ENCODE measurements at regions not wholly inside any gene's neighbourhood (a gene's known extent, or its start where the extent isn't known, plus 50 kb on each side); places are given as distances from the start of the nearest gene placed in this dataset.

DNA sequence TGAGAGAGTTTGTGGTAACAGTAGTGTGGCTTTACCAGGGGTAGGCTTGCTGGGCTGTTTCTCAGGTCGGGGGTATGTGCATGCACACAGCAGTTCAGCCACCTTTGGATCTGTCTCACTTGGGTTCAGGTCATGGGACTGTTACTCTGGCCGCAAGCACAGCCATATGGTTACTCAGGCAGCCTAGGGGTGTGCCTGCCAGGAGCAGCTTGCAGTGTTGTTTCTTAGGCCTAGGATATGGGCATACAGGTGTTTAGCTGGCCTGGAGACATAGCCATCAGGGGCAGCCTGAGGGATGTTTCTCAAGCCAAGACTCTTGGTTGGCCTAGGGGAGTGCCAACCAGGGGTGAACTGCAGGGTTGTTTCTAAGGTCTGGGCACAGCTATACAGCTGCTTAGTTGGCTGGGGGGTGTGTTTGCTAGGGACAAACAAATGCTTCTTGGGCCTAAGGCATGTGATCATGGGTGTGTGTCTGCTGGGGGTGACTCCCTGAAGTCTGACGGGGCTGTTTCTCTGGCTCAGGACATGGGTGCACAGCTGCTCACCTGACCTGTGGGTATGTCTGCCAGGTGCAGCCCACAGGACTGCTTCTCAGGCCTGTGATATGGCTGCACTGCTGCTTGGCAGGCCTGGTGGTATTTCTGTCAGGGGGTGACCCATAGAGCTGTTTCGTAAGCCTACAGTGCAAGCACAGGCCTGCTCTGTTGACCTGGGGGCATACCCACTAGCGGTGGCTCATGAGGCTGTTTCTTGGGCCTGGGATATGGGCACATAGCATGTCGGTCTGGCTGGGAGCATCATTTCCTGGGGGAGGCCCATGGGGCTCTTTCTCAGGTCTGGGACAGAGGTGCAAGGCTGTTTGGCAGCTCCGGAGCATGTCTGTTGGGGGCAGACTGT, 168.0 kb upstream of the THRB start:
- TF ChIP-seq, protein P1, sequence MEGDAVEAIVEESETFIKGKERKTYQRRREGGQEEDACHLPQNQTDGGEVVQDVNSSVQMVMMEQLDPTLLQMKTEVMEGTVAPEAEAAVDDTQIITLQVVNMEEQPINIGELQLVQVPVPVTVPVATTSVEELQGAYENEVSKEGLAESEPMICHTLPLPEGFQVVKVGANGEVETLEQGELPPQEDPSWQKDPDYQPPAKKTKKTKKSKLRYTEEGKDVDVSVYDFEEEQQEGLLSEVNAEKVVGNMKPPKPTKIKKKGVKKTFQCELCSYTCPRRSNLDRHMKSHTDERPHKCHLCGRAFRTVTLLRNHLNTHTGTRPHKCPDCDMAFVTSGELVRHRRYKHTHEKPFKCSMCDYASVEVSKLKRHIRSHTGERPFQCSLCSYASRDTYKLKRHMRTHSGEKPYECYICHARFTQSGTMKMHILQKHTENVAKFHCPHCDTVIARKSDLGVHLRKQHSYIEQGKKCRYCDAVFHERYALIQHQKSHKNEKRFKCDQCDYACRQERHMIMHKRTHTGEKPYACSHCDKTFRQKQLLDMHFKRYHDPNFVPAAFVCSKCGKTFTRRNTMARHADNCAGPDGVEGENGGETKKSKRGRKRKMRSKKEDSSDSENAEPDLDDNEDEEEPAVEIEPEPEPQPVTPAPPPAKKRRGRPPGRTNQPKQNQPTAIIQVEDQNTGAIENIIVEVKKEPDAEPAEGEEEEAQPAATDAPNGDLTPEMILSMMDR (IDR thresholded peaks at IDR 0.05) = no peak
- no peak for TF ChIP-seq POLR2AphosphoS5 (IDR thresholded peaks at IDR 0.05; ENCODE audit: low read depth, low read length)
- TF ChIP-seq, protein P2, sequence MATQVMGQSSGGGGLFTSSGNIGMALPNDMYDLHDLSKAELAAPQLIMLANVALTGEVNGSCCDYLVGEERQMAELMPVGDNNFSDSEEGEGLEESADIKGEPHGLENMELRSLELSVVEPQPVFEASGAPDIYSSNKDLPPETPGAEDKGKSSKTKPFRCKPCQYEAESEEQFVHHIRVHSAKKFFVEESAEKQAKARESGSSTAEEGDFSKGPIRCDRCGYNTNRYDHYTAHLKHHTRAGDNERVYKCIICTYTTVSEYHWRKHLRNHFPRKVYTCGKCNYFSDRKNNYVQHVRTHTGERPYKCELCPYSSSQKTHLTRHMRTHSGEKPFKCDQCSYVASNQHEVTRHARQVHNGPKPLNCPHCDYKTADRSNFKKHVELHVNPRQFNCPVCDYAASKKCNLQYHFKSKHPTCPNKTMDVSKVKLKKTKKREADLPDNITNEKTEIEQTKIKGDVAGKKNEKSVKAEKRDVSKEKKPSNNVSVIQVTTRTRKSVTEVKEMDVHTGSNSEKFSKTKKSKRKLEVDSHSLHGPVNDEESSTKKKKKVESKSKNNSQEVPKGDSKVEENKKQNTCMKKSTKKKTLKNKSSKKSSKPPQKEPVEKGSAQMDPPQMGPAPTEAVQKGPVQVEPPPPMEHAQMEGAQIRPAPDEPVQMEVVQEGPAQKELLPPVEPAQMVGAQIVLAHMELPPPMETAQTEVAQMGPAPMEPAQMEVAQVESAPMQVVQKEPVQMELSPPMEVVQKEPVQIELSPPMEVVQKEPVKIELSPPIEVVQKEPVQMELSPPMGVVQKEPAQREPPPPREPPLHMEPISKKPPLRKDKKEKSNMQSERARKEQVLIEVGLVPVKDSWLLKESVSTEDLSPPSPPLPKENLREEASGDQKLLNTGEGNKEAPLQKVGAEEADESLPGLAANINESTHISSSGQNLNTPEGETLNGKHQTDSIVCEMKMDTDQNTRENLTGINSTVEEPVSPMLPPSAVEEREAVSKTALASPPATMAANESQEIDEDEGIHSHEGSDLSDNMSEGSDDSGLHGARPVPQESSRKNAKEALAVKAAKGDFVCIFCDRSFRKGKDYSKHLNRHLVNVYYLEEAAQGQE (IDR thresholded peaks at IDR 0.05; ENCODE audit: insufficient read depth in 1 of 2, low read depth in 2 of 2, low read length in 1 of 2) = no peak
